Erythroblast (primary cell): ENCODE measurements at regions not wholly inside any gene's neighbourhood (a gene's known extent, or its start where the extent isn't known, plus 50 kb on each side); places are given as distances from the start of the nearest gene placed in this dataset.

ENCODE experiments used
- GATA1 ChIP-seq: IDR thresholded peaks from 2 replicates; pipeline ENCODE4 v1.6.1; 2011; ENCODE audit warnings: low read depth, mild to moderate bottlenecking, control low read depth, low read length, moderate library complexity
- POLR2A ChIP-seq: IDR thresholded peaks from 2 replicates; pipeline ENCODE4 v1.6.1; 2011; ENCODE audit warnings: mild to moderate bottlenecking, low read length

DNA sequence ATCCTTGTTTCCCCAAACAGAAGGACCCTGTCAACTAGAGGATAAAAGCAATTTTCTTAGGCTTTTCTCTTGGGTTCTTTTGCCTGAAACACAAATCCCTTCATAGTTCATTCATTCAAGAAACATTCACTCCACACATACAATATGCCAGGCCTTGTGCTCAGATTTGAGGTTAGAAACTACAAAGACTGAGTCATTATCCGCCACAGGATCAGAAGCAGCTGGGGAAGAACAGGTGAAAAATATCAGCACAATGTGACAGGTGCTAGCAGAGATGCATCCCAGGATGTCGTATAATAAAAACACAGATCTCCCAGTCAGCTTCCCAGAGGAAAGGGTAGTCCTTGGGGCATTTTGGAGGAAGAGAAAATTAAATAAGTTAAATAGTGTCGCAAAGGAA, 172.4 kb downstream of the LRATD1 start:
- TF ChIP-seq POLR2A (no peak), GATA1 (no peak)
